ENCODE measurements at regions not wholly inside any gene's neighbourhood (a gene's known extent, or its start where the extent isn't known, plus 50 kb on each side); places are given as distances from the start of the nearest gene placed in this dataset.

- H3K9me3 ChIP-seq, result no peaks in the 10 kb centered on the region
- H3K27ac ChIP-seq, result no peak overlapping the region
- no peaks in the 10 kb centered on the region for H3K36me3 ChIP-seq
- H3K4me1 ChIP-seq, result no peaks in the 10 kb centered on the region
- H3K4me3 ChIP-seq, result no peak overlapping the region
- no peak overlapping the region for H3K9ac ChIP-seq (ENCODE audit: low read depth in 2 of 2, low read length in 2 of 2)
- no peak for TF ChIP-seq CTCF (IDR thresholded peaks at IDR 0.05)
- no peak for DNase-seq
- intact Hi-C loops (cut with DNase I), result no loop called here
- no peaks in the 10 kb centered on the region for H3K27me3 ChIP-seq
Observed at GRCh38 chr14:85273099-85273677, 256.8 kb upstream of the FLRT2 start.

- no peak for TF ChIP-seq CTCF (IDR thresholded peaks at IDR 0.05)
- no peak for DNase-seq
- no peaks in the 10 kb centered on the region for H3K27me3 ChIP-seq
- H3K27ac ChIP-seq, result no peak overlapping the region
- no peak overlapping the region for H3K9ac ChIP-seq (ENCODE audit: low read depth in 2 of 2, low read length in 2 of 2)
- H3K9me3 ChIP-seq, result no peaks in the 10 kb centered on the region
- no peaks in the 10 kb centered on the region for H3K4me1 ChIP-seq
- intact Hi-C loops (cut with DNase I), result no loop called here
- no peak overlapping the region for H3K4me3 ChIP-seq
- no peaks in the 10 kb centered on the region for H3K36me3 ChIP-seq
Observed at GRCh38 chr14:85273952-85274351, 256.0 kb upstream of the FLRT2 start.

GRCh38 chr14:85276161-85276978 is 253.6 kb upstream of the FLRT2 start:
- no peak for DNase-seq
- Histone ChIP-seq H3K9me3 (no peaks in the 10 kb centered on the region), H3K27me3 (no peaks in the 10 kb centered on the region), H3K9ac (ENCODE audit: low read depth in 2 of 2, low read length in 2 of 2) (no peak overlapping the region), H3K4me3 (no peak overlapping the region), H3K4me1 (no peaks in the 10 kb centered on the region), H3K27ac (no peak overlapping the region), H3K36me3 (no peaks in the 10 kb centered on the region)
- intact Hi-C loops (cut with DNase I), result no loop called here
- no peak for TF ChIP-seq CTCF (IDR thresholded peaks at IDR 0.05)

- no peak for TF ChIP-seq CTCF (IDR thresholded peaks at IDR 0.05)
- Histone ChIP-seq H3K4me1 (no peaks in the 10 kb centered on the region), H3K27ac (no peak overlapping the region), H3K9ac (ENCODE audit: low read depth in 2 of 2, low read length in 2 of 2) (no peak overlapping the region), H3K27me3 (no peaks in the 10 kb centered on the region), H3K9me3 (no peaks in the 10 kb centered on the region), H3K36me3 (no peaks in the 10 kb centered on the region), H3K4me3 (no peak overlapping the region)
- DNase-seq, result no peak
- intact Hi-C loops (cut with DNase I), result no loop called here
Observed at GRCh38 chr14:85276979-85277228, 253.0 kb upstream of the FLRT2 start.

- Histone ChIP-seq H3K9ac (ENCODE audit: low read depth in 2 of 2, low read length in 2 of 2) (no peak overlapping the region), H3K27ac (no peak overlapping the region), H3K27me3 (no peaks in the 10 kb centered on the region), H3K4me1 (no peaks in the 10 kb centered on the region), H3K4me3 (no peak overlapping the region), H3K36me3 (no peaks in the 10 kb centered on the region), H3K9me3 (no peaks in the 10 kb centered on the region)
- no peak for TF ChIP-seq CTCF (IDR thresholded peaks at IDR 0.05)
- intact Hi-C loops (cut with DNase I), result no loop called here
- no peak for DNase-seq
Observed at GRCh38 chr14:85279407-85279806, 250.5 kb upstream of the FLRT2 start.
